ENCODE measurements at regions not wholly inside any gene's neighbourhood (a gene's known extent, or its start where the extent isn't known, plus 50 kb on each side); places are given as distances from the start of the nearest gene placed in this dataset.

- TF ChIP-seq CTCF (IDR thresholded peaks at IDR 0.05; ENCODE audit: insufficient read depth, low read length, poor library complexity, severe bottlenecking): no peak
- no peak for TF ChIP-seq EZH2phosphoT487 (conservative IDR thresholded peaks at IDR 0.05; ENCODE audit: low read length)
These were observed 158.5 kb downstream of the MID1IP1 start for GRCh38 chrX:38959736-38960135.
